ENCODE measurements at regions not wholly inside any gene's neighbourhood (a gene's known extent, or its start where the extent isn't known, plus 50 kb on each side); places are given as distances from the start of the nearest gene placed in this dataset.
"Not testable (repeated sequence)": the region's sequence is repeated elsewhere in the genome, so short reads cannot be mapped to it uniquely, and the experiment has no call there.

DNA sequence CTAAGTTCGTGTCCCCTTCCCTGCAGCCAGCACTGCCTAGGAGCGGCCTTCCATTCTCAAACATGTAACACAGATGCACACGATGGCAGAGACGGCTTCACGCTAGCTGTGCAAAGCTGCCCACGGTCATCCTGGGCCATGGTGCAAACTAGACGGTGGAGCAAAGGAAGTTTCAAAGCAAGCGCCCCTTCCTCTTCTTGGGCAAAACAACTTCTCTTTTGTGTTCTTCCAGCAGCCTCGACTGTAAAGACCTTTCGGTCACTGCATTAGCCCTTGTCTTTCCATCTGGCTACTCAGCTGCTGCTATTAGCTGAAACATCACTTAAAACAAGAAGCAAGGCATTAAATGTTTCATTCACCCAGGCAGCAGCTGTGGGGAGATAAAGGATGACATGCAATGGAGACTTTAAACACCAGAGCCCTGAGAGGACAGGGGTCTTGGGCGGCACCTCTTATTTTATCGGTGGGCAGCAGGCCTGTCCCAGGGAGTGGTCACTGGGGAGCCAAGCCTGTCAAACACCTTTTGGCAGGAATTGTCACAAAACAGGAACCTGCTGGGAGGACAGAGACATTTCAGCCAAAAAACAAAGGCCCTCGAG lies 214.8 kb downstream of the KLF6 start:
- DNase-seq, result no peak

DNA sequence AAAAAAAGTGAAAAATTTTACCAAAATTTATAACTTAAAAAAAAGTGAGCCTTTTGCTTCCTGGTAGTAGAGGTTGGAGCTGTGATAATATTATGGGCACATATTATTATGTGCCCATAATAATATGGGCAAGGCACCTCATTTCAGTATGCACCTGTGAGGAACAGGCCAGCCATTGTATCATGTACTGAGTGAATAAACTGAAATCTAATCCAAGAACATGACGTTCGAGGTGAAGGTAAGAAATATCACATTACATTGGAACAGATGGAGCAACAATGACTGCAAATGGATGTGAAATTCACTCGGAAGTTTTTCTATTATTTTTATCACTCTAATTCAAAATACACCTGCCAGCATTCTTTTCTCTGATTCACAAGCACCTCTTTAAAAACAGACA lies 216.0 kb downstream of the KLF6 start:
- DNase-seq, result peak; percentile 11

DNA sequence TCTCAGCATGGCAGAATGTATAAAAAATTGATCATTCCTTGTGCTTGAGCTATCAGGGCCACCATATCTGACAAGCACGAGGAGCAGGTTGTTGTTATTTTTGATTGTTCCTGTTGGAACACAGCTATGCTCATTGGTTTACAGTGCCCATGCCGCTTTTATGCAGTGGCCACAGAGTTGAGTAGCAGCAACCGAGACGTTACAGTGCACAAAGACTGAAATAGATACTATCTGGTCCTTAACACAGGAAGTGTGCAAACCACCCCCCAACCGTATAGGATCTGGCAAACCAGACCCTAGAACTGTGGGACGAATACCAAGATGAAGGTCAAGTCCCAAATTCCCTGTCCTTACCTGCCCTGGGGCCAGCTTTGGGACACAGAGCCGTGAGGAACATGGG lies 216.6 kb downstream of the KLF6 start:
- DNase-seq, result no peak

DNA sequence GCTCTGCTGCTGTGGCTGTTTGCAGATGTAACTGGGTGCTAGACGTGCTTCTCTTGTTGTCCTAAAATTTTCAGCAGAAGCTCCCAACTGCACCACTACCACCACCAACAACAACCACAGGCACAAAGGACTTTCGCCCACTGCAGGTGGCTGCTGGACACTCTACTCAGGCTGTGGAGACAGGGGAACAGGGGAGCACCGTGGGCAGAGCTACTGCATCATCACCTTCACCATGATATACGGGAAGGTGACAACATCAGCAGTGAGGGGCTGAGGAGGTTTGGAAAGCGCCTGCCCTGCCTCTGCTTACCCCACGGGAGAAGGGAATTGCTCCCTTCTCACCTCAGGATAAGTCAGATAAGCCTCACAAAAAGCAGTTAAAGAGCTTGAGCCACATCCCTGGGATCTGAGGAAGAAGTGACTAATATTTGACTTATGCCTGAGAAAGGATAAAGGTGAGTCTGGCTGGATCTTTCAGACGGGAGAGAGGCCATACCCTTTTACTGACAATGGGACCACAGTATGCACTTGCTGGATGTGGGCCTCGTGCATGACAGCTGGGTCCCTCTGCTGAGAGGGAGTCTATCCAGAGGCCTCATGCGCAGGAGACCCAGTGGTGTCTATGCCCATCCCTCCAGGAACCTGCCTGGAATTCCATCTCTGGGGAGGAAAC lies 217.6 kb downstream of the KLF6 start:
- DNase-seq, result no peak

DNA sequence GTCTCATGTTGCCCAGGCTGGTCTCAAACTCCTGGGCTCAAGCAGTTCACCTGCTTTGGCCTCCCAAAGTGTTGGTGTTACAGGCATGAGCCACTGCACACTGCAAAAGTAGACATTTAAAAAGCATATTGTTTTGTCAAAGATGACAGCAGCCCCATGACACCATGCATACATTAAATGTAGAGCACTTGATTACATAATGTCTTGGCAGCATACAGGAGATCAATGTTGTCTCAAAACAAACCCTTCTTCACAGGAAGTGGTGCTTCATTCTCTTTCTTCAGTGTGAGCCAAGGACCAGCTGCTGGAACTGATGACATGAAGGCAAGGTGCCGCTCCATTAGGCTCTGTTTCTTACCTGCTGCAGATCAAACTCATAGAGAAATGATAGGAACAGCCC lies 218.4 kb downstream of the KLF6 start:
- no peak for DNase-seq

DNA sequence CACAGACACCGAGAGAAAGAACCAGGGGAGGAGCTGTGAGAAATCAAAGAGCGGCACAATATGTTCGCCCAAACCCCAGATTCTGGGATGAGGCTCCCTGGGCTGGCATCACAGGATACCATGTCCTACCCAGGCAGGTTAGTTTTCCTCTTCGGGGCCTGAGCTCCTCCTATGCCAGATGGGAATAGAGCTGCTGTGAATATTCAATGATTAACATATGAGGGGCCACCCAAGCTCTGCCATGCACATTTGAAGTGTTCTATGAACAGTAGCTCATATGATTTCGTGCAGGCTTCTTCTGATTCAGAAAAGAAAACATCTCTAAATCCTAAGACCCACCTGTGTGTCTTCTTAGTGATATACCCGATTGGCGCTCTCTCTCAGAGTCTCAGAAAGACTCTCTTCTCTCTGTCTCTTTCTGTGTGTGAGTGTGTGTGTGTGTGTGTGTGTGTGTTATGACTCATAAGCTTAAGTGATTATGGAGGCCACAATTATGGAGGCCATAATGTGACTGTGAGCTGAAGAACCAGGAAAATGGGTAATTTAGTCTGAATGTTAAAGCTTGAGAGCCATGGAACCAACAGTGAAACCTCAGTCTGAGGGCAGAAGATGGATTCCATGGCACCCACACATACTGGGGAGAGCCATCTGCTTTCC lies 220.5 kb downstream of the KLF6 start:
- DNase-seq, result no peak

DNA sequence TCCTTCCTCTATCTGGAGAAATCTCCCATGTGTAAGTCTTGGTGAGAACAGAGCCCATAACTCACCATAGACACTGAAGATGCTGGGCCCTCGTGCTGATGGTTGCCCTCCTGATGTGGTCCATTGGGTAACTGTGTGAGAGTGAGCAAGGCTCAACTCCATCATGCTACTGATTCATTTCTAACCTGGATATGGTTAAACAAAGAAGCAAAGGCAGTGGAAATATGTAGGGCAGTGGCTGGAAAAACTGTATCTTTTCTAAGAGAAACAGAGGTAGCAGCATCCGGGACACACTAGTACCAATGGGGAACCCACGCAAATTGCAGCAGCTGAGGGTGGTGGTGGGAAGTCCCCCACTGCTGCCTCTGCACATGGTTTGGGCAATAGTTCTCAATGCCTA lies 221.7 kb downstream of the KLF6 start:
- DNase-seq, result no peak

DNA sequence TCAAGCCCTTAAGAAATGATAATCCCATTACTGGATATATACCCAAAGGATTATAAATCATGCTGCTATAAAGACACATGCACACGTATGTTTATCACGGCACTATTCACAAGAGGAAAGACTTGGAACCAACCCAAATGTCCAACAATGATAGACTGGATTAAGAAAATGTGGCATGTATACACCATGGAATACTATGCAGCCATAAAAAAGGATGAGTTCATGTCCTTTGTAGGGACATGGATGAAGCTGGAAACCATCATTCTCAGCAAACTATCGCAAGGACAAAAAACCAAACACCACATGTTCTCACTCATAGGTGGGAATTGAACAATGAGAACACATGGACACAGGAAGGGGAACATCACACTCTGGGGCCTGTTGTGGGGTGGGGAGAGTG lies 224.4 kb downstream of the KLF6 start:
- DNase-seq, result not testable (repeated sequence)

DNA sequence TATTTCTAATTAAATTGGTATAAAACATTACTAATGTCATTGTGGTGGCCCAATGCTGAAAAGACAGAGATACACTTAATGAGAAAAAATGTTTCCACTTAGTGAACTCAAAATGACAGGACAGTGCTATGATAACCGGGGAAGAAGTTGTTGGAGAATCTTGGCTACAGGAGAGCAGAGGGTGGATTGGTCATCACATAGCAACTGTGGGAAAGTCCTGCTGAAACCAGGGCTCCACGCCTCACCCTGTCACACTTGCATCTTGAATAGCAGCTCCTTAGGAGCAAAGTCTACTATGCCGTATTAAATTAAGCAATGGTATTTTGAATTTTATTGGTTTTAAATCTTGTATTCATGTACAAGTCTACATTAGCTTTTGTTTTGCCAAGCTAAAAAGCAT lies 225.5 kb downstream of the KLF6 start:
- DNase-seq, result no peak

DNA sequence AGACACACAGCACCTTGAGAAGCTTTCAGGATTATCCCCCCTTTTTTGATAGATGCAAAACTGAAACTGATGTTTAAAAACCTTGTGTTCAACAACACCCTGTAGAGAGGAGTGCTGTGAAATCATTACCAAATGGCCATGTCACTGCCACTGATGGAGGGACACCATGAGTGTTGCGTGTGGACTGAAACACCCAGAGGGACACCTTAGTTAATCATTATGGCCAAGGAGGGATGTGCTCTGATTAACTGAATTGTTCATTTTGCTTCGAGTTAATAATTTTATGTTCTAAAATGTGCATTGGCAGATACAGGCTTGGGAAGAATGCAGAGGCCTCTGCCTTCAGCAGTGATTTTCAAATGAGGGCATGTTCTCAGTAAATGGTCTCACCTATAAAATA lies 226.0 kb downstream of the KLF6 start:
- DNase-seq, result no peak

DNA sequence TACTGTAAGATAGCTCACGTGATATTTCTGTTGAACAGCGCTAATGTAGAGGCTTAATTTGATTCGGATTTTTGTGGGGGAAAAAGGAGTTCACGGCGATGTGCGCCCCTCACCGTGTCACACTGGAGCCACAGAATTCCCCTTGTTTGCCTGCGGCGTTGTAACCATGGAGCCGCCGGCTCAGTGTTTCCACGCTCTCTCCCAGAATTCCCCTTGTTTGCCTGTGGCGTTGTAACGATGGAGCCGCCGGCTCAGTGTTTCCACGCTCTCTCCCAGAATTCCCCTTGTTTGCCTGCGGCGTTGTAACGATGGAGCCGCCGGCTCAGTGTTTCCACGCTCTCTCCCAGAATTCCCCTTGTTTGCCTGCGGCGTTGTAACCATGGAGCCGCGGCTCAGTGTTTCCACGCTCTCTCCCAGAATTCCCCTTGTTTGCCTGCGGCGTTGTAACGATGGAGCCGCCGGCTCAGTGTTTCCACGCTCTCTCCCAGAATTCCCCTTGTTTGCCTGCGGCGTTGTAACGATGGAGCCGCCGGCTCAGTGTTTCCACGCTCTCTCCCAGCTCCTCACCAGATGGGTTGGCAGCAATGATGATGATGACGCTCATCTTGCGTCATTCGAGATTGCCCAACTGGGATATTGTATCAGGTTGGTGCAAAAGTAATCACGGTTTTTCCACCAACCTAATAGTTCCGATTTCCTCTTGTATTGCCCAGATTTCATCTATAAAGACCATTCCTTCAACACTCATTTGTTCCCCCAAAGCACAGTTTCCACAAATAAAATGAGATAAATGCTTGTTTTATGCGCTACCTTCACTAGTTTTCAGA lies 228.6 kb downstream of the KLF6 start:
- peak; percentile 33 for DNase-seq

DNA sequence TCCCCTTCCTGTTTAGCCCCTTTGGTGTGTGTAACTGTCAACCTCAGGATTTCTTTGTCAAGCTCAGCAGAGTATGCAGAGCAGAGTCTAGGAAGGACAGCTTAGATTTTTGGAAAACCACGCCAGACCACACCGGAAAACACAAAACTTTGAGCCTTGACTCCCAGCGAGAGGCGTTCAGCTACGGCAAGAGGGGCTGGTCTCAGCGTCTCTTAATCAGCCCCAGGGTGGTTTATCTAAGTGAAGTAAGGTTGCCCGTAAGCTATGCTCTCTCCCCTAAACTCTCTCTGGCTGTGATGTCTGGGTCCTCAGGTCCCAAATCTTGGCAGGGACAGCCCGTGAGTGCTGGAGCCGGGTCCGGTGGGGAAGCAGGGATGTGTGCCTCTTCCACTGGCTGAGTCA lies 230.9 kb downstream of the KLF6 start:
- DNase-seq, result no peak

DNA sequence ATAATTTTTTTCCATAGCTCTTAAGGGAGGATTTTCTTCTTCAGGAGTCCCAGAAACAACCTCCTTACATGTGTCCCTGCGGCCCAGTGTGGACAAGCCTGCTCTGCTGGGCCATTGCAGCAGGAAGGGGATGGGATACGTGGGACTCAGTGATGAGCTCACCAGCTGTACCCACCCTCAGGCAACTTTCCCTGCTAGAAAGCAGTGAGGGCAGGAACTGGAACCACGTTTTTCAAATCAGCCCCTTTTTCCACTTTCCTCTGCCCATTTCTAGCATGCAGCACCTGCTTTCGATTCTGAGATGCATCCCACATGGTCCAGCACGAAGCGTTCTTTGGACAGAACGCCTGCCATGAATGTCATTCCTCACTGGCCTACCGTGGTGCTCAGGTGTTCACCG lies 232.7 kb downstream of the KLF6 start:
- no peak for DNase-seq

DNA sequence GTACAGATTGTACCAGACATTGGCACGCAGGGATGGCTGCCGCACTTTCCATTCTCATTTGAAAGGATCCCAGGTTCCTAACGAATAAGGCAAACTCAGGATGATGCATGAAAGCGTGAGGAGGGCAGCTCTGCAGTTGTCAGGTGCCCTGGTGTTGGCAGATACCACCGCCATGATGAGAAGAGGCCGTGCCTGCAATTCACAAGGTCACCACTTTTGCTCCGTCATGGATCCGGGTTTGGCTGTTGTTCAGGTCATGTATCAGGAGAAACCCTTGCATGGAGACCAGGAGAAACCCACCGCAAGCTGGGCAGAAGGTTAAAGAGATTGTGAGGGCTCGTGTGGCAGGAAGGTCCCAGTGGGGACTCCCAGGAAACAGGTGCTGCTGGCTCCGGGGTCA lies 233.2 kb downstream of the KLF6 start:
- DNase-seq, result no peak

DNA sequence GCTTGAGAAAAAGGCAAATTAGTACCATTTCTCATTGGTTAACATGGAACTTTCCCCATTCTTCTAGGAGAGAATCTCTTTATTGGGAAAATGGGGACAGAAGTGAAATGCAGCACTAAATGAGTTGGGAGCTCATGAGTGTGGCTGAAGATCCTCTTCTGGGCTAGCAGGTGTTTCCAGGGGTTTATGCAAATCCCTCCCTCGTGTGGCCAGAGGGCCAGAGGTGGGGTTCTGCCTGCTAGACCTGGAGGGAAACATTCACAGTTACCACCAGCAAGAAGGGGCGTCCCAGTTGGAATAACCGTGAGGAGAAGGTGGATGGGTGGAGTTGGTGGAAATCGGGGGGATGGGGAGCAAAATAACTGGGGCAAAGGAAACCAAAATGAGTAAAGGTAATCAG lies 235.9 kb downstream of the KLF6 start:
- DNase-seq, result no peak

DNA sequence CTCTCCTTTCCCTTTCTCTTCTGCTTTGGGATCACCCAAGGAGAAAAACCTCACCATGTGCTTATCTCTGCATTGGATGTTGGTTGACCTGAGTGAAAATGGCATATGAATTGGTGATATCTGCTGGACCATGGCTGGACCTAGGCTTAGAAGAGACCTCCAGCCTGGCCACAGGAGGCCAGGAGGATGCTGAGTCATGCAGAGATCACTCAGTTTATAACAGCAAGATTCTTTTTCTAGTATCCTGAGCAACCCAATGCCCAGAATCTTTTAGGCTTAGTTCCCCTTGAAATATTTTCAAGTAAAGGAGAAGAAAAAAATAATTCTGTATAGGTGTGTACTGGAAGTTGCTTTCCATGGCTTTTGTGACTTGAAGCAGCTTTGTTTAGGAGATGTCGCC lies 236.3 kb downstream of the KLF6 start:
- no peak for DNase-seq

DNA sequence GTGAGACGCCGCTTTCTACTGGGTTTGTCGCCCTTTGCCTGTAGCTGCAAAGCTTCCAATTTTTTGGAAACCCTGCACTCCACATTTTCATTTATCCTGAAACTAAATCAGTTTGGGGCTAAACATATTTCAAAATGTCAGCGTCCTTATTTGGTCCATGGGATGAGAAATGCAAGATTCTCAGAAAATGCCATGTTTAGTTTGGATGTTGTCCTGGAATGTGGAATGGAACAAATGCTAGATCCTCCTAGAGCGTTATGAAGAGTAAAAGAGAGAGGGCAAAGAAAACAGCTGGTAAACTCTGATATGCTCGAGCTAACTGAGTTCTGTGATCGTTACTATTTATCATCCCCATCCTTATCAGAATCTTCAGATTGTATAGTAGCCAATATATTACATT lies 236.9 kb downstream of the KLF6 start:
- no peak for DNase-seq

DNA sequence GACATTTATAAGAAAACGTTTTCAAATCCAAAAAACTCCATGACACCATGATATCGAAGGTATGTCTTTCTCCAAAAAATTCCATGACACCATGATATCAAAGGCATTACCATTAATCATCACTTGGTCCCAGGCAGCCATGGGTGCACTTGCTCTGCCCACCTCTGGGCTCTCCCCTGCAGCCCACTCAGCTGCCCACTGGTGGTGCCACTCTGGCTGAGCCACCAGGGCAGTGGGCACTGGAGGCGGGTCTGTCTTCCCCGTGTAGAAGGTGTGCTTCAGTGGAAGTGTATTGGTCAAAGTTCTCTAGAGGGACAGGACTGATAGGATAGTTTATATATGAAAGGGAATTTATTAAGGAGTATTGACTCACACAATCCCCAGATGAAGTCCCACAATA lies 240.4 kb downstream of the KLF6 start:
- DNase-seq, result no peak

DNA sequence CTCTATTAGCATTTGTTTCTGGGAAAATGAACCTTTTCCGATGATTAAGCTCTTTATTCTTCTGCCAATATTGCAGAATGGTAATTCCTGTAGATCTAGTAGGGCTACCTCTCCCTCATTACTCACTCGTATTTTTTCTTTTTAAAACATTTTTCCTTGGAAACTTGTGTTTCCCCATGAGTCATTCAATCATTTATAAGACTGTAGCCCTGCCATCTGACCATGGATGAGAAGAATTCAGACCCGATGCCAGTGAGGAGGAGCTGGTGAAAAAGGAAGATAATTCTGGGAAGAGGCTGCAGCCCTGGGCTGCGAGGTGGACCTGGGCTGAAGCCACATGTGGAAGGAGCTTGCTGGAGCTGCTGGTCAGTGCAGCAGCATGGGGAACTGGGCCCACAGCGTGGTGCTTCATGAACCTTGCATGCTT lies 242.8 kb downstream of the KLF6 start:
- no peak for DNase-seq

DNA sequence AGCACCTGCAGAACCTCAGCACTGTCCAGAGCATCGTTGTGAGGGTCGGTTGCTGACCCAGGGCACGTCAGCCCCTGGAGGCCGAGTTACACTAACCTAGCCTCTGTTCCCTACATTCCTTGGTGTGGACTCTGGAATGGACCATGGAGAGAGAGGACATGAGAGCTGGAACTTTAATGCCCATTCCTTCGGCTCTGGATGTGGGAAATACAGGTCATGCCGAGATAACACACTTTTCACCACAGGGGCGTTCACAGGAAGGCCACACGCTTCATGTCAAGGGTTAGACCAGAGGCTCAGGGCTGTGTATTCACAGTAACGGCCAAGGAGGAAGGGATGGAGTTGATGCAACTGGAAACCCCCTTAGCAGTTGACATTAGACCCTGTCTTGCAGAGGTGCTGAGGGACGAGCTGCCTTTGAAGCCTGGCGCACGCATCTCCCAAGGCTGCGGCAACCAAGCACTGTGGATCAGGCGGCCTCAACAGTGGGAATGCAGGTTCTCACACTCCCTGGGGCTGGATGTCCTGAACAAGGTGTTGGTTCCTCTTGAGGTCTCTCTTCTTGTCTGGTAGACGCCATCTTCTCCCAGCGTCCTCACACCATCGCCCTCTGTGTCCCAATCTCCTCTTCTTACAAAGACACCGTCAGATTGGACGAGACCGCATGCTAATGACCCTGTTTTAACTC lies 245.2 kb downstream of the KLF6 start:
- DNase-seq, result no peak

DNA sequence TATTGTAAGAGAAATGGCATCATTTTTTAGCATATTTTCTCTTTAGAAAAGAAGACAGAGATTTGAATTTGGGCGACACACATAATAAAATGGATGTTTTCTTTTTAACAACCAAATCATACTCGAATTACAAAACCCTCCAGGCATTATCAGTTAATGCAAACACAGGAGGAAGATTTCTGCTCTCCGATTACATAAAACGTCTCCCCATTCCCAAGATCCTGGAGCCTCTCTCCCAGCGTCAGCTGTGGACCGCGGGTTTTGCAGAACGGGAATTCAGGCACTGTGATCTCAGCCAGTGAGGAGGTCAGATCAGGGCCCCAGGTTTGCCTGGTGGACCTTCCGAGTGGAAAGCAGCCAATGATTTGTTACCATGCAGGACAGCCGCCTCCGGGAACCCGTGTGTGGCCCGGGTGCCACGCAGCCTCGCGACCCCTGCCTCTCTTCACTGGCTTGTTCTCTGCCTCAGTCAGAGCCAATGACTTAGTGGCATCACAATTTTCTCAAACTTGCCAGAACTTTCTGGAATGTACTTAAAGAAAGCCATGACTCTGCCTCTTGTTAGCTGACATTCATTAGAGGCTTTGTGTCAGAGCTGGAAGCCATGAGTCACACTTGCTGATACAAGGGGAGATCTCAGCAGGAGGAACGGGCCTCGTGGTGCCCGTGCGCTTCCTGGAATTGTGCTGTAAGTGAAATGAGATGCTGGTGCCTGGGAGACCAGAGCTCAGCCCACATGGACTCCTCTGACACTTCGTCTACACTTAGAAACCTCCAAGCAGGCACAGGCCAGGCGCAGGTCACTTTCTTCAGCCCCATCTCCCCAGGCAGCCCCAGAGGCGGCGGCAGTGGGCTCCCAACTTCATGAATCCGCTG lies 246.1 kb downstream of the KLF6 start:
- DNase-seq, result no peak

DNA sequence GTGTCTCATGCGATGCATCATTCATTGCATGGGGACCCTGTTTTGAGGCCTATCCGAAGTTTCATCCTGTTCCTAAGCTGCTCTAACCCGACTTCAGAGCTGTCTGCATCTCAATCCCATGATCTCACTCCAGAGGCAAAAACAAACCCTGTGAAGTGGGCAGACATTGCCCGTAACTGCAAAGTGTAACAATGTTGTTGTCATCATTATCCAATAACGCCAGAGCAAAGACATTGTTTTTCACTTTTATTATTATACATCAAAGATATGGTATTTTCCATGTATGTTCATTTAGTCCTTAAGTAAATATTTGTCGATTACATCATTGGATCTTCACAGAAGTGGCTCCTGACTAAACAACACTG lies 246.7 kb downstream of the KLF6 start:
- DNase-seq, result no peak

Data from NCI-H2171 (cell line).